Right lobe of liver (tissue), 4 donors: ENCODE measurements at regions not wholly inside any gene's neighbourhood (a gene's known extent, or its start where the extent isn't known, plus 50 kb on each side); places are given as distances from the start of the nearest gene placed in this dataset.

Experiments used
- CTCF ChIP-seq, 4 donors: fragments of 200-600 bp in 3 of 4; fragments of 450-650 bp in 1 of 4; IDR thresholded peaks; one replicate each; pipeline versions ENCODE4 v1.5.1 to v1.8.0; 2016 to 2022; ENCODE audit warnings: antibody characterized with exemption in 4 of 4, mild to moderate bottlenecking in 2 of 4
- POLR2A ChIP-seq: fragments of 450-650 bp; IDR thresholded peaks from one replicate; pipeline ENCODE4 v1.6.1; 2017; ENCODE audit warnings: antibody characterized with exemption, mild to moderate bottlenecking
- donor health status: DM: no; HTN: no; CAD: no.
- donor health status: DM: no; HTN: no; CAD: no.
- donor health status: DM: no; HTN: yes; CAD: no.

GRCh38 chr15:53059273-53060043, 269.3 kb upstream of the ONECUT1 start:
- TF ChIP-seq POLR2A (no peak), CTCF (IDR thresholded peaks at IDR 0.05) (no peak)
